ENCODE measurements at regions not wholly inside any gene's neighbourhood (a gene's known extent, or its start where the extent isn't known, plus 50 kb on each side); places are given as distances from the start of the nearest gene placed in this dataset.

DNA sequence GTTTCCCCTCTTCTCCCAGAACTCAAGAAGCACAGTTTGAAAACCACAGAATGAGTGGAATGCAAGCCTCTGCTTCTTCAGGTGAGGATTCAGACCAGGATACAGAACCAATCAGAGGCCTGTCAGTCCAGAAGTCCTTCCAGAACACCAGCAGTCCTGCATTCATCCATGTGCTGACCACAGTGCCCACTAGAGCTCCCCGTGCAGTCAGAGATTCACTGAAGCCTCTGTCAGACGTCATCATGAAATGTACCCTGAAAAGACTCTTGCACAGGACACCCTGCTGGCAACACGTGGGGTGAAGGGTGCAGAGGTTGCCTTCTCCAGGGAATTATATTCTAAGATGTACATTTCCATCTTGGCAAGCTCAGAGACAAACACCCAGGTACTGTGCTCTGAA lies 75.9 kb upstream of the LSM6 start:
- no peak overlapping the region for H3K27ac ChIP-seq
- no peaks in the 10 kb centered on the region for H3K4me1 ChIP-seq (replicated peaks)
- H3K9me3 ChIP-seq (replicated peaks) = no peaks in the 10 kb centered on the region
- no peaks in the 10 kb centered on the region for H3K27me3 ChIP-seq (replicated peaks)
- no peak for DNase-seq (ENCODE audit: low read depth in 1 of 2, low spot score in 2 of 2)
- no peaks in the 10 kb centered on the region for H3K36me3 ChIP-seq
- no peak overlapping the region for H3K4me3 ChIP-seq

DNA sequence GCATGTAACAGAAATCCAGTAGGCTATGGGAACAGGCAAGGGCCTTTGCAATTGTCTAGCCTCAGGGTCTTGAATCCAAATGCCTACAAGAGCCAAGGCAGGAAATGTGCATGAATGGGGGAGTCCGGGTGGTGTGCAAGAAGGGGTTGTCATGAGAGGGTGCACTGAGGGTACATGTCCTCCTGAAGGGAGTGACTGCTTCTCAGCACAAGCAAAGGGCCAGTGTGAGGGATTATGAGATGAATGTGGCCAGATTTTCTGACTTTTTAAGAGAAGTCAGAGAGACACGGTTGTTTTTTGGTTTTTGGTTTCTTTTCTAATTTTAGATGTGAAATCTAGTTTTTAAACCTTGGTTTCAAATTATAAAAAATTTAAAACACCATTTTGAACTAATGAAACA lies 76.5 kb upstream of the LSM6 start:
- Histone ChIP-seq H3K4me3 (no peak overlapping the region), H3K36me3 (no peaks in the 10 kb centered on the region), H3K27me3 (replicated peaks) (no peaks in the 10 kb centered on the region), H3K4me1 (replicated peaks) (no peaks in the 10 kb centered on the region), H3K27ac (no peak overlapping the region), H3K9me3 (replicated peaks) (no peaks in the 10 kb centered on the region)
- DNase-seq (ENCODE audit: low read depth in 1 of 2, low spot score in 2 of 2) = no peak

DNA sequence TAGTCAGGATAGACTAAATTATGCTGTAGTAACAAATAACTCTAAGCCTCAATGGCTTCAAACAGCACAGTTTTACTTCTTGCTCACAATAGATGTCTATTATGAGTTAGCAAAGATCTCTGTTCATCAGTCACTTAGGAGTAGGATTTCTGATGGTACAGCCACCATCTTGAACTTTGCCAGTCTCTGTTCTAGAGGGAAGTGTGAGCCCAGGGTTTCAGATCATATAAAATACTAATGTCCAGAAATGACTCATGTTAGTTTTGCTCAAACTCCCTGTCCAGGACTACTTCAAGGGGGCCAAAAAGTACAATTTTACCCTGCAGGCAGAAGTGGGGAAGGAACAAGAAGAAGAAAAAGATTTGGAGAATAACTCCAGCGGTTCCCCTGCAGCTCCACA lies 77.1 kb upstream of the LSM6 start:
- no peaks in the 10 kb centered on the region for H3K36me3 ChIP-seq
- no peak overlapping the region for H3K4me3 ChIP-seq
- DNase-seq (ENCODE audit: low read depth in 1 of 2, low spot score in 2 of 2) = no peak
- H3K9me3 ChIP-seq (replicated peaks) = no peaks in the 10 kb centered on the region
- no peak overlapping the region for H3K27ac ChIP-seq
- no peaks in the 10 kb centered on the region for H3K4me1 ChIP-seq (replicated peaks)
- H3K27me3 ChIP-seq (replicated peaks) = no peaks in the 10 kb centered on the region

DNA sequence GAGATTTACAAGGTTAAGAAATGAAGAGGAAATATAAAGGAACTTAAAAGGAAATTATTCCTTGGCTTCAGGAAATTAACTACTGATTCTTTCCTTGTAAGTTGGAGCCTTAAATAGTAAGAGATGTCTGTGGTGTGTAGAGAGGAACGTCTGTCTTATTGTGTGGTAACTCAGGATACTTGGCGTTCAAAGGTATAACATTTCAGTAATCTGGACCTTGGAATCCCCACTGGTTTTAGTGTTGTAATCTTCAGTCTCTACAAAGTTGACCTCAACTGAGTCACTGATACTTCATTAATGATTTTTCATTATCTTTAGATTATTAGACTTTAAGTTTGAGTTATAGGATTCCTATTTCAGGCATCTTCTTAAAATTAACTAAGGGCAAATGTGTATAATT lies 79.1 kb upstream of the LSM6 start:
- H3K27me3 ChIP-seq (replicated peaks) = no peaks in the 10 kb centered on the region; the same call in 1 of the 2 replicates
- H3K9me3 ChIP-seq (replicated peaks) = no peaks in the 10 kb centered on the region
- H3K4me3 ChIP-seq = no peak overlapping the region
- DNase-seq (ENCODE audit: low read depth in 1 of 2, low spot score in 2 of 2) = no peak
- H3K4me1 ChIP-seq (replicated peaks) = no peaks in the 10 kb centered on the region
- no peak overlapping the region for H3K27ac ChIP-seq
- H3K36me3 ChIP-seq = no peaks in the 10 kb centered on the region

DNA sequence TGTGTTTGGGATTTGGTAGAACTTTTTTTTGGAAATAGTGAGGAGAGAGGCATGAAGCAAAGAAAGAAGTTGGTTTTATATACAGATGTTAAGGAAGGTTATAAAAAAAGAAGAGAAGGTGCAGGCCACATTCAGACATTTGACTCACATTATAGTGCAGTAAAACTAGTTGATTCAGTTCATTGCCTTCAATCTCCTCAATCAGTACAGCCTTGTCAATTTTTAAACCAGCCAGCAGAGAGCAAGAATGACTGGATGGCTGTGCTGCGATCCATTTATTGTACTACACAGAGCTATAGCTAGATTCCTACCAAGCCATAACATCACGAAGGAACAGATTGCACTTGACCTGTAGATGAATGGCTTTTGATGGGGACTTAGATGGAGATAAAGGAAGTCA lies 79.7 kb upstream of the LSM6 start:
- no peaks in the 10 kb centered on the region for H3K4me1 ChIP-seq (replicated peaks)
- no peak overlapping the region for H3K27ac ChIP-seq
- no peaks in the 10 kb centered on the region for H3K9me3 ChIP-seq (replicated peaks)
- H3K27me3 ChIP-seq (replicated peaks) = no peaks in the 10 kb centered on the region; the same call in 1 of the 2 replicates
- no peaks in the 10 kb centered on the region for H3K36me3 ChIP-seq
- no peak for DNase-seq (ENCODE audit: low read depth in 1 of 2, low spot score in 2 of 2)
- H3K4me3 ChIP-seq = no peak overlapping the region

DNA sequence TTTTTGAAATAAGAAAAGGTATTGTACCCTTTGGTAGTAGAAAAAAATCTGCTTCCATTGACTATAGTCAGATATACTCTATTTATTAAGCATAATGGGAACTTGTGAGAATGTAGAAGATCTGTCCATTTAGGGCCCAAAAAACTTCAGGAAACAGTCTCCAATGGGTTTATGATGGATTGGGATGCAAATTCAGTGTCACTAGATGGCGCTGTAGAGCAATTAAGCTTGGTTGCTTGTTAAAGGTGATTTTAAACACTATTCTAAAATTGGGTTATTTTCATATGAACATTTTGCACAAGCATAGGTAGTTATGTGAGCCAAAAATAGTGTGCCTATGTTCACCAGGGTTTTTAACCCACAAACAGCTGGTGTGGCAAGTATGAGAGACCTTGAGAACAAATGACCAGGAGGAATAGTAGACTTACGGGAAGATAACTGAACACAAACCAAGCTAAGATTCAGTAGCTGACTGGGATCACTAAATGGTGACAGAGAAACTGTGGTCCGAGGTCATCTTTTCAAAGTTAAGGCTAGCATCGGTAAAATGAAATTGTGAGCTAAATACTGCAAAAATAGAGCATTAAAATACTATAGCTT lies 80.3 kb upstream of the LSM6 start:
- Histone ChIP-seq H3K4me3 (no peak overlapping the region), H3K36me3 (no peaks in the 10 kb centered on the region), H3K27ac (no peak overlapping the region), H3K4me1 (replicated peaks) (no peaks in the 10 kb centered on the region), H3K27me3 (replicated peaks) (no peaks in the 10 kb centered on the region; the same call in 1 of the 2 replicates), H3K9me3 (replicated peaks) (no peaks in the 10 kb centered on the region)
- DNase-seq (ENCODE audit: low read depth in 1 of 2, low spot score in 2 of 2) = peak; percentile 47 to 51

DNA sequence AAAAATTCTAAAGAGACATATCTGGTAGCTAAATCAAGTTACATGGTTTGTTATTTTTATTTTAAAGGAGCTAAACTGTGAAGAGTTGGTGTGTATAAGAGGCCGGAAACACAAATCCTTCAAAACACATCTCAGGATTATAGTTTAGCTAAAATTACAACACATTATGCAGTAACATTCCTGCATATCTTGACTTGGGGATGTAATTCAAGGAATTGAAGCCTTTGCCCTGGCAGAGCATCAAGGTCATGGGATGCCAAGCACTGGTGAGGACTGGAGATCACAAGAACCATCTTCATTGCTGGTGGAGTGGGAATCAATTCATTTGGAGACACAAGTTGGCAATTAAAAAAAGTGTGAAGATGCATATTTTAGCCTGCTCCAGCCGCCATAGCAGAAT lies 86.8 kb upstream of the LSM6 start:
- H3K9me3 ChIP-seq (replicated peaks) = no peaks in the 10 kb centered on the region
- no peak overlapping the region for H3K27ac ChIP-seq
- no peaks in the 10 kb centered on the region; the same call in 1 of the 2 replicates for H3K27me3 ChIP-seq (replicated peaks)
- no peak for DNase-seq (ENCODE audit: low read depth in 1 of 2, low spot score in 2 of 2)
- no peaks in the 10 kb centered on the region for H3K4me1 ChIP-seq (replicated peaks)
- no peak overlapping the region for H3K4me3 ChIP-seq
- H3K36me3 ChIP-seq = no peaks in the 10 kb centered on the region

DNA sequence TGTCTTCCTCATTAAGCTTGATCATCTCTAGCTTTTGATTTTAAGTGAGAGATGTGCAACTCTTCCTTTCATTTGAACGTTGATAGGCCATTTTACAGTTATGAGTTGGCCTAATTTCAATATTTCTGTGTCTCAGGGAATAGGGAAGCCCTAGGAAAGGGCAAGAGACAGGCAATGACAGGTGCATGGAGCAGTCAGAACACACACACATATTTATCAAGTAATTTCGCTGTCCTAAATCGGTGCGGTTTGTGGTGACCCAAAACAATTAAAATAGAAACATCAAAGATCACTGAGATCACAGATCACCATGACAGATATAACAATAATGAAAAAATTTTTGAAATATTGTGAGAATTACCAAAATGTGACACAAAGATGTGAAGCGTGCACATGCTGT lies 87.7 kb upstream of the LSM6 start:
- Histone ChIP-seq H3K9me3 (replicated peaks) (no peaks in the 10 kb centered on the region), H3K27me3 (replicated peaks) (no peaks in the 10 kb centered on the region; the same call in 1 of the 2 replicates), H3K4me3 (no peak overlapping the region), H3K4me1 (replicated peaks) (no peaks in the 10 kb centered on the region), H3K27ac (no peak overlapping the region), H3K36me3 (no peaks in the 10 kb centered on the region)
- DNase-seq (ENCODE audit: low read depth in 1 of 2, low spot score in 2 of 2) = no peak

DNA sequence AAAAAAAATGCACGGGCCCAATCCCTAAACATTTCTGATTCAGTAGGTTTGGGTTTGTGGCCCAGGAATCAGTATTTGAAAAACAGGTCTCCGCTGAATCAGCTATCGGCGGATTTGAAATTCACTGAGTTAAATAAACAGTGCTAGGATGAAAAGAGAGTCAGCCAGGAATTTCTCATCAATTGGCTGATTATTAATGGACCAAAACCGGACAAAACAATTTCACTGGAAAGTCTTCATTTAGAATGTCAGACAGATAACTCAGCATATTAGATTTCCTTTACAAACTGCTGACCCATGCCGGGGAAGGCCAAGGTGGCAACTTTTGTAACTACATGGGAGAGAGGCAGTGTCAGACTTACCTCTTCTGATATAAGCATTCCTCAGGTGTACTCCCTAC lies 99.4 kb upstream of the LSM6 start:
- DNase-seq (ENCODE audit: low read depth in 1 of 2, low spot score in 2 of 2) = no peak
- no peaks in the 10 kb centered on the region; the same call in 1 of the 2 replicates for H3K27me3 ChIP-seq (replicated peaks)
- no peaks in the 10 kb centered on the region for H3K36me3 ChIP-seq
- H3K27ac ChIP-seq = no peak overlapping the region
- no peaks in the 10 kb centered on the region for H3K4me1 ChIP-seq (replicated peaks)
- no peaks in the 10 kb centered on the region for H3K9me3 ChIP-seq (replicated peaks)
- no peak overlapping the region for H3K4me3 ChIP-seq

DNA sequence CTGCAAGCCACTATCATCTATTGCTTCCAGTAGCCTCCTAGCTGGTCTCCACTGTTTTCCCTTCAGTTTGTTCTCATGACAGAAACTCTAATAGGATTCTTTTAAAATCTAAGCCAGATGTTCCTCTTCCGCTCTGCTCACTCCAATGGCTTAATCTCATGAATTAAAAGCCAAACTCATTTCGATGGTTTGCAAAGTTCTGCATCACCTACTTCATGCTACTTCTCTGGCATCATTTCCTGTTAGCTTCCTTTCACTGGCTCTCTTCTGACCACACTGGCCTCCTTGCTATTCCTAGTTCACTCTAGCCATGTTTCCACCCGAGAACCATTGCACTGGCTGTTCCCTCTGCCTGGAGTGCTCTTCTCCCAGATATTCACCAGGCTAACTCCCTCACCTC lies 102.0 kb upstream of the LSM6 start:
- DNase-seq (ENCODE audit: low read depth in 1 of 2, low spot score in 2 of 2) = no peak
- no peaks in the 10 kb centered on the region; the same call in 1 of the 2 replicates for H3K27me3 ChIP-seq (replicated peaks)
- no peaks in the 10 kb centered on the region for H3K9me3 ChIP-seq (replicated peaks)
- no peaks in the 10 kb centered on the region for H3K4me1 ChIP-seq (replicated peaks)
- H3K4me3 ChIP-seq = no peak overlapping the region
- H3K36me3 ChIP-seq = no peaks in the 10 kb centered on the region
- H3K27ac ChIP-seq = no peak overlapping the region

DNA sequence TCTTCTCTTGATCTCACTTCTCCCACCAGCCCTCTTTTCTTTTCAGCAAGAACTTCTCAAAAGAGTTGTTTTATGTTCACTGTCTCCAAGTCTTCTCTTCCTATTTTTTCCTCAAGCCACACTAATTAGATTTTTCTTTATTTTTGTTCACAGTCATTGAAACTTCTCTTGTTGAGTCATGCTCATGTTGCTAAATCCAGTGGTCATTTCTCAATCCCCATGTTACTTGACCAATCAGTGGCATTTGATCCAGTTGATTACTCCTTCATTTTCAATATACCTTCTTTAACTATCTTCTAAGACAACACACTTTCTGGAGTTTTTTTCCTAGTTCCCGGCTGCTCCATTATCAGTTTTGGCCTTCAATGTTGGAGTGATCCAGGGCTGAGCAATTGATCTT lies 103.1 kb upstream of the LSM6 start:
- H3K9me3 ChIP-seq (replicated peaks) = no peaks in the 10 kb centered on the region
- no peaks in the 10 kb centered on the region for H3K36me3 ChIP-seq
- H3K4me3 ChIP-seq = no peak overlapping the region
- no peak for DNase-seq (ENCODE audit: low read depth in 1 of 2, low spot score in 2 of 2)
- no peak overlapping the region for H3K27ac ChIP-seq
- no peaks in the 10 kb centered on the region; the same call in 1 of the 2 replicates for H3K27me3 ChIP-seq (replicated peaks)
- H3K4me1 ChIP-seq (replicated peaks) = no peaks in the 10 kb centered on the region

DNA sequence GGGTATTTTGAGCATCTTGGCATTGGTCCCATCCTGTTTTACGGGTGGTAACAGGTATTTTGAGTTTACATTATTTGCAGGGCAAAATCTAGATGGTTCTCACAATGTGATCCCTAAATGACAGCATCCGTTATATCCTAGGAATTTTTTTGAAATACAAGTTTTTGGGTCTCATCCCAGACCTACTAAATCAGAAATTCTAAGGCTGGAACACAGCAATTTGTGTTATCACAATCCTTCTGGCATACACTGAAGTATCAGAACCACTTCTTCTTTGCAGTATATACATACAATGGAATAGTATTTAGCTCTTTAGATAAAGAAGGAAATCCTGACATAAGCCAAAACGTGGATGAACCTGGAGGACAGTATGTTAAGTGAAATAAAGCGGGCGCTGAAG lies 104.1 kb upstream of the LSM6 start:
- H3K4me3 ChIP-seq = no peak overlapping the region

DNA sequence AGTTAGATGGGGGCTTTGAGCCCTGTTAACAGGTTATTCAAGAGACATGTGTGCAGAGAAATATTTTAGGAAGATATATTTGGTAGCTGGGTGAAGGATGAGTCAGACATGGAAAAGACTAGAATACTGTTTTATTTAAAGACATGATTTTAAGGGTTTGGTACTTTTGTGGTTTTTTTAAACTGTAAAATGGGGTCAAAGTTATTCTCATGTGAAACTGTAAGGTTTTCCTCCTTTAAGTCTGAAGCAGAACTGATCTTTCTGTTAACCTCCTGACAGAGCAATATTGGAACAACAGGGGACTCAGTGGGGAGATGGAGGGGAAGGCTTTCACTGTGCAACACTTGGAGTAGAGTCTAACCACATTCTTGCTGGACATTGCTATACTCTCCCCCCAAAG lies 112.4 kb upstream of the LSM6 start:
- Histone ChIP-seq H3K27me3 (replicated peaks) (no peaks in the 10 kb centered on the region), H3K4me3 (no peak overlapping the region), H3K9me3 (replicated peaks) (no peaks in the 10 kb centered on the region), H3K27ac (no peak overlapping the region), H3K4me1 (replicated peaks) (no peaks in the 10 kb centered on the region; the same call in 1 of the 2 replicates), H3K36me3 (no peaks in the 10 kb centered on the region)
- no peak for DNase-seq (ENCODE audit: low read depth in 1 of 2, low spot score in 2 of 2)

More for the DNA sequence above, 104.1 kb upstream of the LSM6 start:
- H3K27me3 ChIP-seq (replicated peaks) = no peaks in the 10 kb centered on the region; the same call in 1 of the 2 replicates
- DNase-seq (ENCODE audit: low read depth in 1 of 2, low spot score in 2 of 2) = no peak
- H3K9me3 ChIP-seq (replicated peaks) = no peaks in the 10 kb centered on the region
- no peak overlapping the region for H3K27ac ChIP-seq
- no peaks in the 10 kb centered on the region for H3K36me3 ChIP-seq
- no peaks in the 10 kb centered on the region for H3K4me1 ChIP-seq (replicated peaks)

DNA sequence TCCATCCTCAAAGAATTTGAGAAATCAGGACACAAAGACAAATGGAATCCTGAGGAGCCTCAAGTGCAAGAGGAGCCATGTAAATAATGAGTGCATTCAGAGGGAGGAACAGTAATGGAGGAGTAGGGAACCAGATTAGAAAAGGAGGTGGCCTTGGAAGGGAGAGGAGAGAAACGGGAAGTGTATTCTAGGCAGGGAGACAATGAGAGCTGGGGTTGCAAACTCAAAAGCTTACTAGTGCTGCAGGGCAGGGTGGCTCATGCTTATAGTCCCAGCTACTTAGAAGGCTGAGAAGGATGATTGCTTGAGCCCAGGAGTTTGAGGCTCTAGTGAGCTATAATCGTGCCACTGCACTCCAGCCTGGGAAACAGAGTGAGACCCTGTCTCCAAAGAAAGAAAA lies 113.2 kb upstream of the LSM6 start:
- Histone ChIP-seq H3K27me3 (replicated peaks) (no peaks in the 10 kb centered on the region), H3K9me3 (replicated peaks) (no peaks in the 10 kb centered on the region), H3K4me3 (no peak overlapping the region), H3K4me1 (replicated peaks) (no peaks in the 10 kb centered on the region; the same call in 1 of the 2 replicates), H3K36me3 (no peaks in the 10 kb centered on the region), H3K27ac (no peak overlapping the region)
- no peak for DNase-seq (ENCODE audit: low read depth in 1 of 2, low spot score in 2 of 2)

Measured in SJSA1 (cell line).